Amygdala (tissue), 56 donors: ENCODE measurements at regions not wholly inside any gene's neighbourhood (a gene's known extent, or its start where the extent isn't known, plus 50 kb on each side); places are given as distances from the start of the nearest gene placed in this dataset.

Experiments used
- DNase-seq, 56 donors: peaks; one replicate each; lab custom pipeline; 2025; lab: John Stamatoyannopoulos, UW

DNA sequence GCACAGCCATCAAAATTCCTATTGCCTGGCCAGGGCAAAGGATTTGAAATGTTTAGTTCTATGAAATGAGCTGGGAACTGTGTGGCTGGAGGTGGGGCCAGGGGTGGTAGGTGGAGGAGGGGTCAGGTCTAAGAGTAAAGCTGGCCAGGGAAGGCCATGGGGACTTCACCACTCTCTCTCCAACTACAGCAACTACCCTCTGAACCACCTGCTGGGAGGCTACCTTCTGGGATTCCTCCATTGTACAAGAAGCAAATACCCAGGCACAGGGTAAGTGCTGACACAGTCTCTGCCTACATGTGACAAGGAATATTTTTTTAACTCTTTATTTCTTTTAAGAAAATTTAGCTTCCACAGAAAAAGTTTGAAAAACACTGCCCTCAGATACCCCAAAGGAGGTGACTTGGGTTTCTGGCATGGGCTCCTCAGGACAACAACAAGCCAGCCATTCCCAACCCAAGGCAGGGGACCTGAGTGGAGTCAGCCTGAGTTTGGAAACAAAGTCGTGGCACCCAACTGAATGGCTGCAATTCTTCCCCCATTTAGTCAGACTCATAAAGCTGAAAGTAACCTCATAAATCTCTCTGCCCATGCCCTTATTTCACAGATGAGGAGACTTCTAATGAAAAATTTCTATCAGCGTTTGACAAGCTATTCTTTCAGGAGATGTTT is 593.8 kb upstream of the DIPK2B start:
- no peak for DNase-seq

DNA sequence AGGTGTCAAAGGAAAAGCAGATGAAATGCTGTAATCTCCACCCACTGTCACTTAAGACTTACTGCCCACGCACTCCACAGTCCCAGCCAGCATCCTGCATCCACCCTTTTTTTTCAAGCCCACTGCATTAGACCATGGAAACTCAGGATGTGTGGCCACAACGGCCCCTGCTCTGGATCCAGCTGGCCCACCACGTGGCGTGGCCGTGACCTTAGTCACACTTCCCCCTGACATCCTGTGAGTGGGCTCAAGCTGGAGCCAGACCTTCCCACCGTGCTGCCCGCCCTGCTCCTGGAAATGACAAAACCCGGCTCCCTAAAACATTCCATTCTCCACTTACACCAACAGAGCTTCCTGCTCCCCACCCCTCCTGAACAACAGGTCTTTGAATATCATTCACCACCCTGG is 588.3 kb upstream of the DIPK2B start:
- peak in 5 of 56 donors; percentile 0 to 18 (median 2) for DNase-seq

DNA sequence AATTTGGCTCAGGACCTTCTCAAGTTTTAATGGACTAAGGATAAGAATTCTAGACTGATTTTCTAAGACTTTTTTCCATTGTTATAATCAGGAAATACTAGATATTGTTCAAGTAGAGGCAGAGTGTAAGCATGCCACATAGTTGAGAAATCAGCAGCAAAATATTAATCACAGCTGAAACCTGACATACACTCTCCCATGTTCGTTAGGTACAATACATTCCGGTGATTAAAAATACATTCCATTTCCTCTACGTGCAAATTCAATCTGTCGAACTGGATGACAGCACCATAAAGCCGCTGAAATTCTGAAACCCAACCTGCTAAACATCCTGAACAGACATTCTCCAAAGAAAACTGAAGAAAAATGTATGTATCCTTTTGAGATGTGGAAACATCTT is 587.6 kb upstream of the DIPK2B start:
- no peak for DNase-seq

DNA sequence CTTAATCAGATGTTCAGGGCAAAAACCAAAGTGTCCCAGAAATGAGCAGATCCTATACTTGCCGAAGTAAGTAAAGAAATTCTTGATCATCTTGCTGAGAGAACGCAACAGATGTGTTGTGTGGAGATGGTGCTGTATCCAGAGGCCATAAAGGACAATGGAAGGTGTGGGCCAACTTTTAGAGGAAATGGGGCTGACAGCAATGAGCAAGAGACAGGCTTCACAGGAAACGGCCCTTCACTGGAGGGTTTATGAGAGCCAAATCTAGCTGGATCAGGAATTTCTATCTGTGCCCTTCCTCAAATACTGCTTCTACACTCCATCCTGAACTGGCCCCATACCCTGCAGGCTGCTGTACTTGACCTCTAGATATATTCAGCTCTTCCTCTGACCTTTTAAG is 583.9 kb upstream of the DIPK2B start:
- no peak for DNase-seq

DNA sequence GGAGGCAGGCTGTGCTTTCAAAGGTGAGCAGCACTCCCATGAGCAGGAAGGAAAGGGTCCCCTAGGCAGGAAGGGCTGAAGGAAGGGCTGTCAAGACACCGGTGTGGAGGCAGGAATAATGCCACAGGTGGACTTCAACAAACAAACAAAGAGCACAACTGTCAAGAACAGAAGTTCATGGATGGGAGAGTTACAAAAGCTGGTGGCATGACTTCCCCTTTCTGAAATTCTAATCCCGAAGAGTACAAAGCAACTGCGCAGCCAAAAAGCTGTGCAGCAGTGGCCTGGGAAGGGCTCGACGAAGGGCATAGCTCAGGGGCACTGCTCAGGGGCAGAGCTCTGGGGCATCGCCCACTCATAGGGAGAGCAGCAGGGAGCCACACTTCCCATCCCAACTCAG is 582.3 kb upstream of the DIPK2B start:
- DNase-seq = no peak

GRCh38 chrX:45781901-45782553 is 581.4 kb upstream of the DIPK2B start:
- DNase-seq = no peak

- no peak for DNase-seq
Measured at GRCh38 chrX:45778616-45779015, 577.9 kb upstream of the DIPK2B start.

- DNase-seq = no peak
Measured at GRCh38 chrX:45777366-45777765, 576.7 kb upstream of the DIPK2B start.

GRCh38 chrX:45775468-45775867 is 574.8 kb upstream of the DIPK2B start:
- no peak for DNase-seq

DNA sequence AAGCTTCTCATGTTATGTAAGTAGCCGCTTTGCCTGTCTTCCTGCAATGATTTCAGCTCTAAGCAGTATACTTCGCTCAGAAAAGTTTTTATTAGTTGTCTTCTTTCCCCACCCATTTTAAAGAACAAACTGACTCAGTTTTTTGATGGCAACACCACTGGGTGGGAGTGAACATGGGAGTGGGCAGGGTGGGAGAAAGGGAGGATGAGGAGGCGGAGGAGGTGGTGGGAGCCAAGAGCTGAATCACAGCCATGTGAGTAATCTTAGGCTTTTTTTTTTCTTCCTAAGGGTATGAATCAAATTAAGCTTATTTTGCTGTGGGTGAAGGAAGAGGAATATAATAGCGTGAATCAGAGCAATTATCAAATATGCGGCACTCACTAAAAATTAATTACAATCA is 574.3 kb upstream of the DIPK2B start:
- DNase-seq = no peak

DNA sequence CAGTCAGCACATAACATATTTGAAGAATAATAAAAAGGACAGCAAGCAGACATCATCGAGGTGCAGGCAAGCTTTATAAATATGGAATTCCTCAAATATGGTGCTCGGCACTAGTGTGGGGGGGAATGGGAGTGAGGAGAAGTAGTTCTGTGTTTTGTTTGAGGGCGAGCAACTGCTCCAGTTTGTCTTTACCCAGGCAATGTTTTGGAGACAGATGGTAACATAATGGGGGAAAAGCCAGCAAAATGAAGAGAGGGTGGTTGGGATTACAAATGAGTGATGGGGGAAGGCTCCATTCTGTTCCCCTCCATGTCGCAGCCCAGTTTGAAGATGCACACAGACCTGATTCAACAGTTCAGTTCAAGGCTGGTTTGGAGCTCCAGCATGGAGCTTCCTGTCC is 572.9 kb upstream of the DIPK2B start:
- no peak for DNase-seq

DNA sequence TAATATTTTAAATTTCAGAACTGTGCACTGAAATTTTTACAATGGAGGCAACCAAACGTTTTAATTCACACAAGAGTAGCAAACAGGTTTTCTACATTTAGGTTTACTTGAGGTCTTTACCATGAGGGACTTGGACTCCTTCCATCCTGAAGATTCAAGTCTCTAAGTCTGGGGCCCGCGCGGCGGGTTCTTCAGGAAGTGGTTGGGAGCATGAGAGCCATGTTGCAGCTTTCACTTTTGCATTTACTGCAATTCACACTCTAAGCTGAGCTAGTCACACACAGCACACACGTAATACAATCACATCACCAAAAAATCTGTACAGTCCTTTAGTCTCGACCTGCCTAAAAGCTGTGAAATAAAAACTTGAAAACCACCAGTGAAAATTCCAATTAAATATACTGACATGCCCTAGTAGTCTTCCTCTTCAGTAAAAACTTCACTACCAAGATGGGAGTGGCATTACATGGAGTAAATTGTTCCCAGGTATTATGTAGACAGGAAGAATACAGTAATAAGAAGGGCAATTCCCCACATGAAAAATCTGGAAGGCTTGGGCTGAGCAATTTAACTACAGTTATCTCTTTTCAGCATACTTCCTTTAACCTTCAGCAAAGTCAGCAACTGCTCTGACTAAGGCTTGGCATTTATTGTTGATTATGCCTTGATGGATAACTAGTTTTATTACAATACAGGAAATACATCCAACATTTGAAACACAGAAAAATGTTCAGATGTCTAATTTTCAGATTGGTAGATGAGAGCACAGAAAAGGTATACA is 571.1 kb upstream of the DIPK2B start:
- DNase-seq = peak in 3 of 56 donors; percentile 1 to 5 (median 1)

DNA sequence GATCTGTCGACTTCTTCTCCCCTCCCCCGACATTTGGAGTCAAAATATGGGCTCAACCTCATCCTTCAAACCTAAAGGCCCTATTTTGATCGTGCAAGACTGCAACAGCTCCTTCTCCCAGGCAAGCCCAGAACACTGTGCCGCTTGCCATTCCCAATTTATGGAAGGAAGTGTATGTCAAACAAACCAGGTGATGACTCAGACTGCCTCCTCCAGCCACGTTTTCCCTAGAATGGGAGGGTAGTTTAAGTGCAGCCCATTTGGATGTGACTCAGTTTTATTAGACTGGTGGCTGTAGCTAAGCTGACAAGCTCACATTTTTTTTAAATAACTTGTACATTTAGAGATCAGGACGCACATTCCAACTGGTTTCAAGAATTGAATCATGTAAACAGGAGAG is 570.4 kb upstream of the DIPK2B start:
- peak in 2 of 56 donors; percentile 4 to 12 for DNase-seq

DNA sequence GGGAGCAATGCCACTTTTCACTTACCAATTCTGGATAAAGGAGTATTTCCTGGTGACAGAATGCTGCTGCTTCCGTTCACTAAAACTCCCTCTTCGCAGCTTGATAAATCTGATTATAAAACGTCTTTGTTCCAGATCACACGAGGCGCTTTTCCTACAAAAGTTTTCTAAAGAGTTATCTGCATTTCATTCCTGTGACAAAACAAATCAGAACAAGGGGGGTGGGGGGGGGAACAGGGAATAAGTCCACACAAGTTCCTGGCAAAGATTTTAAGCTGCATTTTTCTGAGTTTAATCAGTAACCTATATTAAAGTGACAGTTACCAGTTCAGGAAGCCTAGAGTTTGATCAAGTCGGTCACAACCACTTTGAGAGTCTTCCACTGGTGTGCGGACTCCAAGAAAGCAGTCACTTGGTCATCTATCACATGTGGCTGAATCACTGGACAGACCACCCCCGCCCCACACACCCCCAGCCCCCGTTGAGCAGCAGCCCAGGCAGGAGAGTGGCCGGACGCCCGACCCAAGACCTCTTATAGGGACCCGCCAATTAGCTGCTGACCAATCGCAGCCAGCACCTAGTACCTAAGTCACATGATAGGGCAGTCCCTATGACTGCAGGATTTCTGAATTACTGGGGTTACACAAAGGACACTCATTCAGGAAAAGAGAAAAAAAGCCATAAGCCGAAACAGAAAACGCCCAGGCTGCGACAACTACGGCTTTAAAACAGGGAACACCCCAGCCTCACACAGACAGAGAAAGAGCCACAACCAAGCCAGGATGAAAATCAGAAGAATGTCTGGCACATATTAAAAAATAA is 569.3 kb upstream of the DIPK2B start:
- DNase-seq = peak in 21 of 56 donors; percentile 0 to 37 (median 7)

- DNase-seq = no peak
Measured at GRCh38 chrX:45768666-45769236, 568.1 kb upstream of the DIPK2B start.

DNA sequence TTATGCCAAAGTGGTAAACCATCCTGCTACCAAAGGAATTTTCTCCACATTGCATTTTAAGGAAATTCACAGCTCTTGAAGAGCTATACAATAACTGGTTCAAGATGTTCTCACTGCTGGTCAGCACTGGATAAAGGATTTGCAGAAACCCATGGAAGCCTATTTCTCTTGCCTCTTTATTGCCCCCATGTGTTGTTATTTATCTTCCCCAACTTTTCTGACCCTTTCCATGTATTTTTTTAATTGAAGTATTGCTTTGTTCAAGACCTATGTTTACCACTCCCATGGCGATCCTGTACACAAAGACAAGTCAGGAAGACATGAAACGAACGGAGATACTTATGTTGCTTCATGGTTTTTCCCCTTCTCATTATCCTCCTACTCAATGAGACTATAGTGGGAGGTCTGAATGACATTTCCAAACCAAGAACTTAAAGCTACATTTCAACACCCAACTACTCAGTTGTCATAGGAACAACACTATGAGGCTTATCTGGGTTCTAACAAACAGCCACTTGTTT is 566.4 kb upstream of the DIPK2B start:
- DNase-seq = no peak

DNA sequence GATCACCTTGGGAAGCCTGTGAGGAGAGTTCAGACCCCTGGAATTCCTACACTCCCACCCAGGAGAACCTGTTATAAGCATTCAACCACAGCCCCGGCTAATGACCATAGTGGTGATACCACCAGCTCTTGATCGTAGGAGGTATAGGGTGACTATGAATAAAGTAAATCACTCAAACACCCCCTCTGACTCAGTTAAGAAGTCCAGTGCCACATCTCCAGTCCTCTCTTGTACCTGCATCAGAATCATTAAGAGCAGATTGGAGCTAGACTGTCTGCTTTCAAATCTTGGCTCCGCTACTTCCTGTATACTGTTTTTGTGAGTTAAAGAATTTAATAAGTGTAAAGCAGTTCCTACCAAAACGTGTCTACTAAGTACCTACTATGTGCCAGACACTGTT is 565.1 kb upstream of the DIPK2B start:
- DNase-seq = no peak

- DNase-seq = no peak
Measured at GRCh38 chrX:45765281-45765680, 564.6 kb upstream of the DIPK2B start.

DNA sequence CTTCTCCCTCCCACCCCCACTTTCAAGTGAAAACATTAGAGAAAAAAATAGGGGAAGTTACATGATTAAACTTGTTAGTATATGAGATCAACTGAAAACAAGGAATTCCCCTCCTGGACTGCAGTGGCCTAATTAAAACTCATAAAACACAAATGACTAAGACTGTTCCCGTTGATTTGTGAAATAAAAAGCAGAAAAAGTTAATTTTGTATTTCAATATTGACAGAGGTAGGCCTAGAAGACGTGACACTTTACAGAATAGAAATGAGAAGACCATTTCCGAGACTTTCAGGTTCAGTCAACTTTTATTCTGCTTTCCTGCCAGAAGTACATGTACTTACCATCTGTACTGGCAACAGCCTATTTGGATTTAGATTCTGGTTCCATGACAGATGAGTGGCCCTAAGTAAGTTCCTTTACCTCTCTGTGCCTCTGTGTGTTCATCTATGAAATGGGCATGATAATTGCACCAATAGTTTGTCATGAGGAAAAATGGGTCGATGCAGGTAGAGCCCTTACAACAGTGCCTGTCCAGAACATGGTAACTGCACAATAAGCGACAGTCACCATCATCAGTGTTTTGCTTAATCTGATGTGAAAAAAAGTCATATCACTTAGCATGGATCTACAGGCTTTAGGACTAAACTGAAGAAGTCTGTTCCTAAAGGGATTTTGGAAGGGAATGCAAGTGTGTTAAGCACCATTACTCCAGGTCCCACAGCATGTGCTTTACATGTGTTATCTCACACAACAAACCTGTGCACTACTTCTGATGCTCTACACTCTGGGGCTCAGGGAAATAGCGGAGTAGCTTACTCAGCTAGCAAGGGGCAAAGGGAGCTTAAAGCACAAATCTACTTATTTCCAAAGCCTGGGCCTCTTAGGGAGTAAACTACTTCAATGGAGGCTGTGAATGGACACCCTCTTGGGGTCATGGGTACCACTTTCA is 562.3 kb upstream of the DIPK2B start:
- DNase-seq = no peak
